ENCODE measurements at regions not wholly inside any gene's neighbourhood (a gene's known extent, or its start where the extent isn't known, plus 50 kb on each side); places are given as distances from the start of the nearest gene placed in this dataset.

GRCh38 chr22:49243965-49244364, 583.7 kb downstream of the BRD1 start:
- H3K27me3 Mint-ChIP-seq (ENCODE audit: low read depth), result no peaks in the 10 kb centered on the region
- no peak overlapping the region for H3K27ac Mint-ChIP-seq
- no peak overlapping the region for H3K4me3 Mint-ChIP-seq
- CTCF ChIA-PET, result no interaction called here
- no peaks in the 10 kb centered on the region for H3K9me3 Mint-ChIP-seq
- H3K36me3 Mint-ChIP-seq (ENCODE audit: low read depth), result no peaks in the 10 kb centered on the region
- DNase-seq, result no peak
- intact Hi-C loops (cut with micrococcal nuclease), result no loop called here
- H3K4me1 Mint-ChIP-seq (ENCODE audit: low read depth), result no peaks in the 10 kb centered on the region

GRCh38 chr22:49243335-49243734, 584.3 kb downstream of the BRD1 start:
- CTCF ChIA-PET, result no interaction called here
- Mint-ChIP-seq H3K27ac (no peak overlapping the region), H3K27me3 (ENCODE audit: low read depth) (no peaks in the 10 kb centered on the region), H3K9me3 (no peaks in the 10 kb centered on the region), H3K36me3 (ENCODE audit: low read depth) (no peaks in the 10 kb centered on the region), H3K4me1 (ENCODE audit: low read depth) (no peaks in the 10 kb centered on the region), H3K4me3 (no peak overlapping the region)
- intact Hi-C loops (cut with micrococcal nuclease), result no loop called here
- DNase-seq, result no peak

- no peak overlapping the region for H3K27ac Mint-ChIP-seq
- CTCF ChIA-PET, result no interaction called here
- no peaks in the 10 kb centered on the region for H3K36me3 Mint-ChIP-seq (ENCODE audit: low read depth)
- no peaks in the 10 kb centered on the region for H3K9me3 Mint-ChIP-seq
- intact Hi-C loops (cut with micrococcal nuclease), result no loop called here
- no peak for DNase-seq
- no peaks in the 10 kb centered on the region for H3K27me3 Mint-ChIP-seq (ENCODE audit: low read depth)
- H3K4me1 Mint-ChIP-seq (ENCODE audit: low read depth), result no peaks in the 10 kb centered on the region
- H3K4me3 Mint-ChIP-seq, result no peak overlapping the region
Observed at GRCh38 chr22:49242480-49242879, 585.2 kb downstream of the BRD1 start.

GRCh38 chr22:49241174-49241851, 586.4 kb downstream of the BRD1 start:
- no peaks in the 10 kb centered on the region for H3K36me3 Mint-ChIP-seq (ENCODE audit: low read depth)
- intact Hi-C loops (cut with micrococcal nuclease), result no loop called here
- H3K27ac Mint-ChIP-seq, result no peak overlapping the region
- H3K9me3 Mint-ChIP-seq, result no peaks in the 10 kb centered on the region
- DNase-seq, result no peak
- CTCF ChIA-PET, result no interaction called here
- H3K4me1 Mint-ChIP-seq (ENCODE audit: low read depth), result no peaks in the 10 kb centered on the region
- no peaks in the 10 kb centered on the region for H3K27me3 Mint-ChIP-seq (ENCODE audit: low read depth)
- H3K4me3 Mint-ChIP-seq, result no peak overlapping the region

DNA sequence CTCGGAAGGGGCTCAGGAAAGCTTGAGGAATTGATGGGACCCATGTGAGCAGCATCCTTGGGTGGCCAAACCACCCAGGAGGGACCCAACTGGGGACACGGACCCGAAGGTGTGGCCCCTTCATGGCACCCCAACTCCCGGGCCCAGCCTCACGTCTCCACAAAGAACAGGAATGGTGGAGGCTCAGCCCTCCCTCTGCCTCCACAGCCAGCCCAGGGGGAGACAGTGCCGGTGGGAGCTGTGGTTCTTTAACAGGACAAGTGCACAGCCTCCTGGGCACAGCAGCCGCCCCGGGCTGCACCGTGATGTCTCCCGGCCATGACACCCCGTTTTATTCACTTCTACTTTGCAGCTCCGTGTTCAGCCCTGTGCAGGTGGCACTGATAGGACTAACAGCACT, 587.2 kb downstream of the BRD1 start:
- no peak overlapping the region for H3K4me3 Mint-ChIP-seq
- H3K9me3 Mint-ChIP-seq, result no peaks in the 10 kb centered on the region
- intact Hi-C loops (cut with micrococcal nuclease), result no loop called here
- H3K36me3 Mint-ChIP-seq (ENCODE audit: low read depth), result no peaks in the 10 kb centered on the region
- H3K27me3 Mint-ChIP-seq (ENCODE audit: low read depth), result no peaks in the 10 kb centered on the region
- DNase-seq, result no peak
- no peak overlapping the region for H3K27ac Mint-ChIP-seq
- H3K4me1 Mint-ChIP-seq (ENCODE audit: low read depth), result no peaks in the 10 kb centered on the region
- CTCF ChIA-PET, result no interaction called here

GRCh38 chr22:49240016-49240380, 587.7 kb downstream of the BRD1 start:
- intact Hi-C loops (cut with micrococcal nuclease), result no loop called here
- Mint-ChIP-seq H3K4me1 (ENCODE audit: low read depth) (no peaks in the 10 kb centered on the region), H3K27me3 (ENCODE audit: low read depth) (no peaks in the 10 kb centered on the region), H3K9me3 (no peaks in the 10 kb centered on the region), H3K36me3 (ENCODE audit: low read depth) (no peaks in the 10 kb centered on the region), H3K4me3 (no peak overlapping the region), H3K27ac (no peak overlapping the region)
- CTCF ChIA-PET, result no interaction called here
- DNase-seq, result no peak

- no peaks in the 10 kb centered on the region for H3K36me3 Mint-ChIP-seq (ENCODE audit: low read depth)
- H3K9me3 Mint-ChIP-seq, result no peaks in the 10 kb centered on the region
- CTCF ChIA-PET, result no interaction called here
- no peak overlapping the region for H3K4me3 Mint-ChIP-seq
- no peaks in the 10 kb centered on the region for H3K4me1 Mint-ChIP-seq (ENCODE audit: low read depth)
- no peaks in the 10 kb centered on the region for H3K27me3 Mint-ChIP-seq (ENCODE audit: low read depth)
- H3K27ac Mint-ChIP-seq, result no peak overlapping the region
- intact Hi-C loops (cut with micrococcal nuclease), result no loop called here
- DNase-seq, result no peak
Observed at GRCh38 chr22:49239264-49240015, 588.2 kb downstream of the BRD1 start.

GRCh38 chr22:49238181-49239141, 589.2 kb downstream of the BRD1 start:
- H3K27me3 Mint-ChIP-seq (ENCODE audit: low read depth), result no peaks in the 10 kb centered on the region
- H3K4me3 Mint-ChIP-seq, result no peak overlapping the region
- no peaks in the 10 kb centered on the region for H3K4me1 Mint-ChIP-seq (ENCODE audit: low read depth)
- H3K36me3 Mint-ChIP-seq (ENCODE audit: low read depth), result no peaks in the 10 kb centered on the region
- DNase-seq, result no peak
- no peaks in the 10 kb centered on the region for H3K9me3 Mint-ChIP-seq
- no peak overlapping the region for H3K27ac Mint-ChIP-seq
- CTCF ChIA-PET, result no interaction called here
- intact Hi-C loops (cut with micrococcal nuclease), result no loop called here

- CTCF ChIA-PET, result no interaction called here
- intact Hi-C loops (cut with micrococcal nuclease), result no loop called here
- Mint-ChIP-seq H3K4me1 (ENCODE audit: low read depth) (no peaks in the 10 kb centered on the region), H3K36me3 (ENCODE audit: low read depth) (no peaks in the 10 kb centered on the region), H3K9me3 (no peaks in the 10 kb centered on the region), H3K27ac (no peak overlapping the region), H3K4me3 (no peak overlapping the region), H3K27me3 (ENCODE audit: low read depth) (no peaks in the 10 kb centered on the region)
- DNase-seq, result no peak
Observed at GRCh38 chr22:49237703-49238102, 590.0 kb downstream of the BRD1 start.

DNA sequence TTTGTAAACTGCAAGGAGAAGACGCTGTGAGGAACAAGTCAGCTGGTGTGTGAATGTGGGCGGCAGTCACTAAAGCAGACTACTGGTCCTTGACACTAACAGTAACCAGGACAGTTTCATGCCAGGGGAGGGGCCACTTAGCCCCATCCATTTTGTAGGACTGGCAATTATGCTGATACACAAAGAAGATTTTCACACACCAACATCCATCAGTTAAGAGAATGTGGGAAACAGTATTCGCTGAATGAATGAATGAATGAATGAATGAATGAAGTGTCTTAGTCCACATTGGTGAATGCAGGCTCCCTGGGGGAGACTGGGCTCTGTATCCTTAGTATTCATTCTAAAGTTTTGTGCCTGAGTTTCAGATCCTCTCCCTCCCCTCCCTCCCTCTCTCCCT, 590.4 kb downstream of the BRD1 start:
- CTCF ChIA-PET, result no interaction called here
- H3K36me3 Mint-ChIP-seq (ENCODE audit: low read depth), result no peaks in the 10 kb centered on the region

GRCh38 chr22:49236541-49237075, 591.1 kb downstream of the BRD1 start:
- Mint-ChIP-seq H3K9me3 (no peaks in the 10 kb centered on the region), H3K27ac (no peak overlapping the region), H3K36me3 (ENCODE audit: low read depth) (no peaks in the 10 kb centered on the region), H3K27me3 (ENCODE audit: low read depth) (no peaks in the 10 kb centered on the region), H3K4me3 (no peak overlapping the region), H3K4me1 (ENCODE audit: low read depth) (no peaks in the 10 kb centered on the region)
- CTCF ChIA-PET, result no interaction called here
- DNase-seq, result no peak
- intact Hi-C loops (cut with micrococcal nuclease), result no loop called here

More for the DNA sequence above, 590.4 kb downstream of the BRD1 start:
- no peak for DNase-seq
- Mint-ChIP-seq H3K4me1 (ENCODE audit: low read depth) (no peaks in the 10 kb centered on the region), H3K9me3 (no peaks in the 10 kb centered on the region), H3K27me3 (ENCODE audit: low read depth) (no peaks in the 10 kb centered on the region), H3K27ac (no peak overlapping the region), H3K4me3 (no peak overlapping the region)
- intact Hi-C loops (cut with micrococcal nuclease), result no loop called here

GRCh38 chr22:49235463-49236300, 592.0 kb downstream of the BRD1 start:
- Mint-ChIP-seq H3K9me3 (no peaks in the 10 kb centered on the region), H3K4me3 (no peak overlapping the region), H3K36me3 (ENCODE audit: low read depth) (no peaks in the 10 kb centered on the region), H3K4me1 (ENCODE audit: low read depth) (no peaks in the 10 kb centered on the region), H3K27ac (no peak overlapping the region), H3K27me3 (ENCODE audit: low read depth) (no peaks in the 10 kb centered on the region)
- CTCF ChIA-PET, result no interaction called here
- no peak for DNase-seq
- intact Hi-C loops (cut with micrococcal nuclease), result no loop called here

All from activated naive CD4-positive, alpha-beta T cell treated with anti-CD3 and anti-CD28 coated beads for 36 hours (primary cell).